Gastroesophageal sphincter (tissue), 4 donors: ENCODE measurements at regions not wholly inside any gene's neighbourhood (a gene's known extent, or its start where the extent isn't known, plus 50 kb on each side); places are given as distances from the start of the nearest gene placed in this dataset.
"Not testable (repeated sequence)": the region's sequence is repeated elsewhere in the genome, so short reads cannot be mapped to it uniquely, and the experiment has no call there.

Source experiments
- ATAC-seq: fragments of 150-250 bp; one replicate; pipeline ENCODE4 v1.9.1; 2016; ENCODE audit warnings: mild to moderate bottlenecking, moderate library complexity
- H3K27ac ChIP-seq, 4 donors: fragments of 200-600 bp; sonication (generic) in 3 of 4; 1 replicate in 3 of 4; 2 replicates in 1 of 4; pipeline ENCODE4 v1.5.1; 2016 to 2019
- H3K27me3 ChIP-seq: fragments of 200-600 bp; sonication (generic); one replicate; pipeline ENCODE4 v1.5.1; 2019
- H3K36me3 ChIP-seq, 2 donors: fragments of 200-600 bp; sonication (generic); one replicate each; pipeline ENCODE4 v1.5.1; 2019; ENCODE audit warnings: control low read depth in 1 of 2
- H3K4me1 ChIP-seq, 3 donors: fragments of 200-600 bp; sonication (generic); 1 replicate in 2 of 3; 2 replicates in 1 of 3; pipeline ENCODE4 v1.5.1; 2016 to 2019; ENCODE audit warnings: control low read depth in 2 of 3
- H3K4me3 ChIP-seq, 2 donors: fragments of 200-600 bp; sonication (generic); one replicate each; pipeline ENCODE4 v1.5.1; 2019; ENCODE audit warnings: mild to moderate bottlenecking in 1 of 2, moderate library complexity in 1 of 2
- H3K9me3 ChIP-seq, 3 donors: fragments of 200-600 bp; sonication (generic); one replicate each; pipeline ENCODE4 v1.5.1; 2017 to 2019; ENCODE audit warnings: control low read depth in 2 of 3
- EP300 ChIP-seq: sonication (generic); formaldehyde crosslinking; IDR thresholded peaks from one replicate; pipeline ENCODE4 v1.6.1; 2017; ENCODE audit warnings: antibody characterized with exemption, mild to moderate bottlenecking
- POLR2A ChIP-seq, 2 donors: fragments of 450-650 bp; IDR thresholded peaks; one replicate each; pipeline ENCODE4 v1.6.1; 2017; ENCODE audit warnings: antibody characterized with exemption in 2 of 2, mild to moderate bottlenecking in 2 of 2, moderate library complexity in 1 of 2
- POLR2AphosphoS5 ChIP-seq: sonication (generic); formaldehyde crosslinking; IDR thresholded peaks from one replicate; pipeline ENCODE4 v1.6.1; 2017; ENCODE audit warnings: antibody characterized with exemption
- whole genome bisulfite sequencing, 2 donors: methylation state at CpG; one replicate each; pipeline ENCODE4 v1.1.5; 2018; ENCODE audit warnings: low coverage in 1 of 2; 5-methylcytosine and 5-hydroxymethylcytosine counted together
- TF ChIP-seq, protein P1 (sequence below), 4 experiments: fragments of 200-600 bp in 2 of 4; fragments of 450-650 bp in 2 of 4; sonication (generic) in 1 of 4; IDR thresholded peaks; one replicate each; pipeline ENCODE4 v1.5.1; 2017 to 2019; ENCODE audit warnings: antibody characterized with exemption in 4 of 4, mild to moderate bottlenecking in 2 of 4, moderate library complexity in 2 of 4

DNA sequence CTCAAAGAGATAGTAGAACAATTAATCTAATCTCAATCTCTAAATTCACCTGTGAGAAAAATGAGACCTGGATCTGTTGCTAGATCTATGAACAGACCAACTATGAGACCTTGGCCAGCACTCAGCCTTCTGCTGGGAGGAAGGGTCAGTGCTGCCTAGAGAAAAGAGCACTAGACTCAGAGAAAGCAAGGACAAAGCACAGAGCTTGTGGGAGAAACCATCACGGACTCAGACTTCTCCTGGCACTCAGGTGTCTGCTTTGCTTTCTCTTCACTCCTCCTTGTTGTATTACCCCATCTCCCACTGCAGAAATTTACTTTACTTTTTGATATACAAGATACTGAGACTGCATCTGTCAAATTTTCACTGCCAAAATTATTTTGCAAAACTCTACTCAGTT, 890.0 kb upstream of the NUDT12 start:
- ATAC-seq: no peak
- H3K9me3 ChIP-seq: no peaks in the 10 kb centered on the region
- no peak overlapping the region for H3K4me3 ChIP-seq
- H3K4me1 ChIP-seq: no peaks in the 10 kb centered on the region
- H3K36me3 ChIP-seq: no peaks in the 10 kb centered on the region
- no peak for TF ChIP-seq POLR2A (IDR thresholded peaks at IDR 0.05)
- no peak for TF ChIP-seq POLR2AphosphoS5
- TF ChIP-seq, protein P1, sequence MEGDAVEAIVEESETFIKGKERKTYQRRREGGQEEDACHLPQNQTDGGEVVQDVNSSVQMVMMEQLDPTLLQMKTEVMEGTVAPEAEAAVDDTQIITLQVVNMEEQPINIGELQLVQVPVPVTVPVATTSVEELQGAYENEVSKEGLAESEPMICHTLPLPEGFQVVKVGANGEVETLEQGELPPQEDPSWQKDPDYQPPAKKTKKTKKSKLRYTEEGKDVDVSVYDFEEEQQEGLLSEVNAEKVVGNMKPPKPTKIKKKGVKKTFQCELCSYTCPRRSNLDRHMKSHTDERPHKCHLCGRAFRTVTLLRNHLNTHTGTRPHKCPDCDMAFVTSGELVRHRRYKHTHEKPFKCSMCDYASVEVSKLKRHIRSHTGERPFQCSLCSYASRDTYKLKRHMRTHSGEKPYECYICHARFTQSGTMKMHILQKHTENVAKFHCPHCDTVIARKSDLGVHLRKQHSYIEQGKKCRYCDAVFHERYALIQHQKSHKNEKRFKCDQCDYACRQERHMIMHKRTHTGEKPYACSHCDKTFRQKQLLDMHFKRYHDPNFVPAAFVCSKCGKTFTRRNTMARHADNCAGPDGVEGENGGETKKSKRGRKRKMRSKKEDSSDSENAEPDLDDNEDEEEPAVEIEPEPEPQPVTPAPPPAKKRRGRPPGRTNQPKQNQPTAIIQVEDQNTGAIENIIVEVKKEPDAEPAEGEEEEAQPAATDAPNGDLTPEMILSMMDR (IDR thresholded peaks at IDR 0.05): no peak
- TF ChIP-seq EP300: no peak
- no peaks in the 10 kb centered on the region for H3K27me3 ChIP-seq
- H3K27ac ChIP-seq: no peak overlapping the region
- 73 to 75% methylated on average over 1 of the region's 1 CpG for WGBS, 2 donors

DNA sequence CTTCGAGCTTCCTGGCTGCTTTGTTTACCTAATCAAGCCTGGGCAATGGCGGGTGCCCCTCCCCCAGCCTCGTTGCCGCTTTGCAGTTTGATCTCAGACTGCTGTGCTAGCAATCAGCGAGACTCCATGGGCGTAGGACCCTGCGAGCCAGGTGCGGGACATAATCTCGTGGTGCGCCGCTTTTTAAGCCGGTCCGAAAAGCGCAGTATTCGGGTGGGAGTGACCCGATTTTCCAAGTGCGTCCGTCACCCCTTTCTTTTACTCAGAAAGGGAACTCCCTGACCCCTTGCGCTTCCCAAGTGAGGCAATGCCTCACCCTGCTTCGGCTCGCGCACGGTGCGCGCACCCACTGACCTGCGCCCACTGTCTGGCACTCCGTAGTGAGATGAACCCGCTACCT, 889.3 kb upstream of the NUDT12 start:
- H3K27me3 ChIP-seq, H3K9me3 ChIP-seq, H3K36me3 ChIP-seq, H3K27ac ChIP-seq, H3K4me1 ChIP-seq, H3K4me3 ChIP-seq, ATAC-seq: not testable (repeated sequence)
- WGBS, 2 donors: 98 to 100% methylated on average over 5 to 15 of the region's 28 CpGs

DNA sequence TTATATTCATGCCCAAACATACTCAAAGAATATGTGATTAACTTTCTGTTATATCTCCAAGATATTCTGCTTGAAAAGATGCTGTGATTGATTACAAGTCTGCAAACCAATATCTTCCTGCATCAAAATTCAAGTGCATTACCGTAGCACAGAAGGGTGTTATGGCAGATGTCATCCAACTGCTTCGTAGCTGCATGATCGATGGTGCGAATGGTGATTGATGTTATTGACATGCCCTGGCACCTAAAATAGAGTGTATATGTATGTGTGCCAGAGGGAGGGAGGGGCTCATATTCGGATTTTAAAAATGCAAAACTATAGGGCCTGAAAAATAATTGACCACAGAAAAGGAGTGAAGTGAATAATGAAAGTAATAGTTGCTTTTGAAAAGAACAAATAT, 882.1 kb upstream of the NUDT12 start:
- Histone ChIP-seq H3K4me3 (no peak overlapping the region), H3K27ac (no peak overlapping the region), H3K36me3 (no peaks in the 10 kb centered on the region), H3K4me1 (no peaks in the 10 kb centered on the region), H3K27me3 (no peaks in the 10 kb centered on the region), H3K9me3 (no peaks in the 10 kb centered on the region)
- no peak for ATAC-seq
- TF ChIP-seq POLR2A (IDR thresholded peaks at IDR 0.05): no peak
- TF ChIP-seq POLR2AphosphoS5: no peak
- no peak for TF ChIP-seq EP300
- 81 to 85% methylated on average over 4 to 5 of the region's 5 CpGs for WGBS, 2 donors

DNA sequence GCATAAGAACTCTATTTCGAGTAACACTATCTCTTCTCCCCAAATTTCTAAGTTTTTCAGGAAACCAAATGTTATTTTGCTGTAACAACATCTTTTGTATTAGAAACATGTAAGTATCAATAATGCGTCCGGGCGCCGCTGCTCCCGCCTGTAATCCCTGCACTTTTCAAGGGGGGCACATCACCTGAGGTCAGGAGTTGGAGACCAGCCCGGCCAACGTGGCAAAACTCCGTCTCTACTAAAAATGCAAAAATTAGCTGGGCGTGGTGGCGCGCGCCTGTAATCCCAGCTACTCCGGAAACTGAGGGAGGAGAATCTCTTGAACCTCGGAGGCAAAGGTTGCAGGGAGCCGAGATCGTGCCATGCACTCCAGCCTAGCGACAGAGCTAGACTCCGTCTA, 881.1 kb upstream of the NUDT12 start:
- TF ChIP-seq POLR2AphosphoS5: no peak
- TF ChIP-seq EP300: no peak
- TF ChIP-seq POLR2A (IDR thresholded peaks at IDR 0.05): no peak
- TF ChIP-seq, protein P1 (IDR thresholded peaks at IDR 0.05): no peak
- WGBS, 2 donors: 94 to 98% methylated on average over 5 to 16 of the region's 19 CpGs
- Histone ChIP-seq H3K4me3 (no peak overlapping the region), H3K9me3 (no peaks in the 10 kb centered on the region), H3K27me3 (no peaks in the 10 kb centered on the region), H3K36me3 (no peaks in the 10 kb centered on the region), H3K27ac (no peak overlapping the region), H3K4me1 (no peaks in the 10 kb centered on the region)
- no peak for ATAC-seq

DNA sequence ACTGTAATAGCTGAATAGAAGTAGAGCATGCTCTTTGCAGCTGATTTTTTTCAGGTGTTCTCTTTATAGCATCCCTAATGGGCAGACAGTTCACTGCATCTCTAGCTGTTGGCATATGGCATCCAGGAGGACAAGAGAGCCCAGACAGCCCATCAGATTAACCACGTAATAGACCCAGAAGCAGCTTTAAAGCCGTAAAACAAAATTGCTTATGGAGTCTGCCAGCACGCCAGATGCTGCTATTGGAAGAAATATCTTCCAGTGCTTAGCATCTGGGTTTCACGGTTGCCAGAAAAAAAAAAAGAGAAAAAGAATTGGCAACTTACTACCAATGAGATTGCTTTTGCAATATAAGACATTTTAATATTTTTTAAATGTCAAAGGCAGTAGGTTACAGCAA, 869.4 kb upstream of the NUDT12 start:
- ATAC-seq: no peak
- no peak overlapping the region for H3K4me3 ChIP-seq
- no peaks in the 10 kb centered on the region for H3K4me1 ChIP-seq
- no peak overlapping the region for H3K27ac ChIP-seq
- H3K36me3 ChIP-seq: no peaks in the 10 kb centered on the region
- no peaks in the 10 kb centered on the region for H3K9me3 ChIP-seq
- TF ChIP-seq POLR2AphosphoS5 (no peak), EP300 (no peak), POLR2A (IDR thresholded peaks at IDR 0.05) (no peak)
- TF ChIP-seq, protein P1 (IDR thresholded peaks at IDR 0.05): no peak
- no peaks in the 10 kb centered on the region for H3K27me3 ChIP-seq
- WGBS, 2 donors: 27 to 38% methylated on average over 2 to 4 of the region's 4 CpGs

DNA sequence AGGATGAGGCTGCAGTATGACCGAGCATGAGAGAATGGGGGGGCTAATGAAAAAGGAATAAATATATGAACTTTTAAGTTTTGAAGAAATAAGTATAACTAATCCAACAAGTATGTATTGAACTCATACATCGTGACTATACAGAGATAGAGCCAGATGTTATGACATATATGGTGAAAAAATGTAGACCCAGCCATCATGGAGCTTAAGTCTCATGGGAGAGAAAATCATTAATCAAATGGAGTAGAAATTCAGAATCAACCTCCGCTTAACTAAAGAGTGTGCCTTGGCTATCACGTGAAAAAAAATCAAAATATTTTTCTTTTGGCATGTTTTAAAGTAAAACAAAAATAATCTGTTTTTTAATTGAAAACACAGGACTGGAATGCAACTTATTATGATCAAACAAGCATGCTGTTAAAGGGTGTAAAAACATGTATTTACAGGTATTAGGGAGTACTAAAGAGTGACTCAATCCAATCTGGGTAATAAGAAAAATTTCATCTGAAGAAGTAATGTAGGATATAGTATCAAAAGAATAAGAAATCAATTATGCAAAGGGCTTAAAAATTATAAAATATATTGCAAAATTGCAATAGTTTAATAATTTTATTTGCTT, 868.5 kb upstream of the NUDT12 start:
- Histone ChIP-seq H3K36me3 (no peaks in the 10 kb centered on the region), H3K9me3 (no peaks in the 10 kb centered on the region), H3K27me3 (no peaks in the 10 kb centered on the region), H3K27ac (no peak overlapping the region), H3K4me1 (no peaks in the 10 kb centered on the region), H3K4me3 (no peak overlapping the region)
- WGBS, 2 donors: 61 to 62% methylated on average over 3 to 4 of the region's 4 CpGs
- ATAC-seq: no peak
- TF ChIP-seq EP300: no peak
- no peak for TF ChIP-seq POLR2A (IDR thresholded peaks at IDR 0.05)
